ENCODE measurements at regions not wholly inside any gene's neighbourhood (a gene's known extent, or its start where the extent isn't known, plus 50 kb on each side); places are given as distances from the start of the nearest gene placed in this dataset.

GRCh38 chr6:139923964-139924475 is 549.6 kb upstream of the CITED2 start:
- DNase-seq (ENCODE audit: low read depth in 2 of 3, low spot score in 1 of 3), result no peak

GRCh38 chr6:139922236-139922635 is 547.8 kb upstream of the CITED2 start:
- no peak for DNase-seq (ENCODE audit: low read depth in 2 of 3, low spot score in 1 of 3)

GRCh38 chr6:139920776-139921100 is 546.3 kb upstream of the CITED2 start:
- no peak for DNase-seq (ENCODE audit: low read depth in 2 of 3, low spot score in 1 of 3)

GRCh38 chr6:139920027-139920775 is 545.8 kb upstream of the CITED2 start:
- DNase-seq (ENCODE audit: low read depth in 2 of 3, low spot score in 1 of 3), result no peak

GRCh38 chr6:139919107-139920026 is 544.9 kb upstream of the CITED2 start:
- DNase-seq (ENCODE audit: low read depth in 2 of 3, low spot score in 1 of 3), result no peak

- no peak for DNase-seq (ENCODE audit: low read depth in 2 of 3, low spot score in 1 of 3)
Measured at GRCh38 chr6:139917951-139918630, 543.6 kb upstream of the CITED2 start.

- DNase-seq (ENCODE audit: low read depth in 2 of 3, low spot score in 1 of 3), result no peak
Measured at GRCh38 chr6:139914910-139915309, 540.5 kb upstream of the CITED2 start.

GRCh38 chr6:139912735-139913400 is 538.4 kb upstream of the CITED2 start:
- DNase-seq (ENCODE audit: low read depth in 2 of 3, low spot score in 1 of 3), result no peak

GRCh38 chr6:139909992-139910391 is 535.5 kb upstream of the CITED2 start:
- DNase-seq (ENCODE audit: low read depth in 2 of 3, low spot score in 1 of 3), result no peak

- DNase-seq (ENCODE audit: low read depth in 2 of 3, low spot score in 1 of 3), result no peak
Measured at GRCh38 chr6:139905404-139906052, 531.1 kb upstream of the CITED2 start.

GRCh38 chr6:139904568-139904967 is 530.1 kb upstream of the CITED2 start:
- DNase-seq (ENCODE audit: low read depth in 2 of 3, low spot score in 1 of 3), result no peak

- DNase-seq (ENCODE audit: low read depth in 2 of 3, low spot score in 1 of 3), result no peak
Measured at GRCh38 chr6:139904158-139904533, 529.7 kb upstream of the CITED2 start.

- no peak for DNase-seq (ENCODE audit: low read depth in 2 of 3, low spot score in 1 of 3)
Measured at GRCh38 chr6:139903411-139904157, 529.1 kb upstream of the CITED2 start.

GRCh38 chr6:139895205-139895793 is 520.9 kb upstream of the CITED2 start:
- DNase-seq (ENCODE audit: low read depth in 2 of 3, low spot score in 1 of 3), result no peak

- DNase-seq (ENCODE audit: low read depth in 2 of 3, low spot score in 1 of 3), result no peak
Measured at GRCh38 chr6:139894271-139894670, 519.8 kb upstream of the CITED2 start.

- no peak for DNase-seq (ENCODE audit: low read depth in 2 of 3, low spot score in 1 of 3)
Measured at GRCh38 chr6:139891471-139891870, 517.0 kb upstream of the CITED2 start.

GRCh38 chr6:139888681-139889122 is 514.3 kb upstream of the CITED2 start:
- DNase-seq (ENCODE audit: low read depth in 2 of 3, low spot score in 1 of 3), result no peak

- no peak for DNase-seq (ENCODE audit: low read depth in 2 of 3, low spot score in 1 of 3)
Measured at GRCh38 chr6:139887275-139887674, 512.8 kb upstream of the CITED2 start.

GRCh38 chr6:139886396-139886795 is 511.9 kb upstream of the CITED2 start:
- DNase-seq (ENCODE audit: low read depth in 2 of 3, low spot score in 1 of 3), result no peak

Data from stimulated activated CD4-positive, alpha-beta T cell treated with anti-CD3 and anti-CD28 coated beads, Interleukin-12 subunit alpha, Interleukin-12 subunit beta, amount 100 ng/mL, for 48 hours (primary cell).